Spleen (tissue), 11 donors: ENCODE measurements at regions not wholly inside any gene's neighbourhood (a gene's known extent, or its start where the extent isn't known, plus 50 kb on each side); places are given as distances from the start of the nearest gene placed in this dataset.

Experiments
- DNase-seq: peaks from one replicate; pipeline ENCODE4 v3.0.0-alpha.2; 2020
- H3K27ac ChIP-seq, 8 donors: fragments of 200-600 bp; sonication (generic) in 7 of 8; 1 replicate in 4 of 8; 2 replicates in 4 of 8; pipeline versions ENCODE4 v1.5.0 to v1.8.0; 2016 to 2021; ENCODE audit warnings: inconsistent platforms in 4 of 8, mild to moderate bottlenecking in 4 of 8, moderate library complexity in 1 of 8
- H3K27me3 ChIP-seq, 7 donors: fragments of 200-600 bp; sonication (generic) in 6 of 7; replicated peaks in 1 of 7; 1 replicate in 4 of 7; 2 replicates in 3 of 7; pipeline versions ENCODE4 v1.5.0 to v1.8.0; 2016 to 2021; ENCODE audit warnings: inconsistent platforms in 3 of 7, mild to moderate bottlenecking in 1 of 7
- H3K36me3 ChIP-seq, 6 donors: fragments of 200-600 bp; sonication (generic) in 5 of 6; 1 replicate in 4 of 6; 2 replicates in 2 of 6; pipeline versions ENCODE4 v1.5.0 to v1.8.0; 2016 to 2021; ENCODE audit warnings: inconsistent platforms in 2 of 6
- H3K4me1 ChIP-seq, 6 donors: fragments of 200-600 bp; sonication (generic) in 5 of 6; 1 replicate in 3 of 6; 2 replicates in 3 of 6; pipeline versions ENCODE4 v1.5.0 to v1.8.0; 2016 to 2021; ENCODE audit warnings: inconsistent platforms in 3 of 6
- H3K4me3 ChIP-seq, 8 donors: fragments of 200-600 bp; sonication (generic) in 7 of 8; 1 replicate in 4 of 8; 2 replicates in 4 of 8; pipeline versions ENCODE4 v1.5.0 to v1.8.0; 2016 to 2021; ENCODE audit warnings: inconsistent platforms in 4 of 8, mild to moderate bottlenecking in 4 of 8, moderate library complexity in 2 of 8
- H3K9me3 ChIP-seq, 8 donors: fragments of 200-600 bp; sonication (generic) in 7 of 8; 1 replicate in 4 of 8; 2 replicates in 4 of 8; pipeline versions ENCODE4 v1.5.0 to v1.8.0; 2016 to 2021; ENCODE audit warnings: inconsistent platforms in 4 of 8
- POLR2A ChIP-seq, 3 donors: fragments of 450-650 bp; IDR thresholded peaks; one replicate each; pipeline ENCODE4 v1.5.1; 2017; ENCODE audit warnings: antibody characterized with exemption in 3 of 3, mild to moderate bottlenecking in 1 of 3
- POLR2AphosphoS5 ChIP-seq, 3 donors: sonication (generic); formaldehyde crosslinking; IDR thresholded peaks; one replicate each; pipeline ENCODE4 v1.5.1; 2017; ENCODE audit warnings: antibody characterized with exemption in 3 of 3
- WGBS, 5 donors: extraction: QIAGEN DNeasy Blood & Tissue Kit in 3 of 5; methylation state at CpG; one replicate each; pipeline versions ENCODE4 v1.1.5 to v1.1.7; 2013 to 2018; 5-methylcytosine and 5-hydroxymethylcytosine counted together
- intact Hi-C: fragments of 100-400 bp; cut with DNase I; formaldehyde crosslinking; loops from one replicate; pipeline ENCODE4 v1.15.0; 2023; ENCODE audit warnings: low total_unique reads
- TF ChIP-seq, protein P1 (sequence below), 11 experiments: fragments of 200-600 bp in 7 of 11; fragments of 450-650 bp in 4 of 11; sonication (generic) in 4 of 11; IDR thresholded peaks in 8 of 11; conservative IDR thresholded peaks in 3 of 11; 1 replicate in 7 of 11; 2 replicates in 4 of 11; pipeline versions ENCODE4 v1.4.0 to v1.8.0; 2016 to 2021; ENCODE audit warnings: antibody characterized with exemption in 11 of 11, inconsistent platforms in 4 of 11, mild to moderate bottlenecking in 1 of 11
- donor health status: healthy with polysubstance abuse.
- donor health status: DM: no; HTN: no; CAD: no; lungs with moderate emphysema.
- donor health status: DM: no; HTN: no; CAD: no.
- donor health status: Bipolar disorder and iron deficiency.
- donor health status: healthy.
- donor health status: DM: no; HTN: no; CAD: no.
- donor health status: DM: yes; HTN: yes; CAD: no.

DNA sequence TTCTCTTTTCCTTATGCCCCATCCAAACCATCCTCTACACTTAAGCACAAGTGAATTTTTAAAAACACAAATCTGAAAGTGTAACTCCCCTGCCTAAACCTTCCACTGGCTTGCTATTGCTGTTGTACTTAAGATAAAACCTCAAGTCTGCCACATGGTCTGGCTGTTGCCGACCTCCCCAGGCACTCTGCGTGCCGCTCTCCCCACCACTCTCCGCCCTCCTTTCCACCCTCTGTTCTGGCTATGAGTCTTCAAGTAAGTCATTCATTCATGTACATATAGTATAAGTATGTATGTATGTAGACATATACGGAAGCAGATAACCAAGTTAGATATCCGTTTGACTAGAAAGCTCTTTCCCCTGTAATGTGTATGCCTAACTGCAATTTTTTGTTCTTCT, 94.7 kb upstream of the ANKRD55 start:
- no peak overlapping the region for H3K4me3 ChIP-seq
- TF ChIP-seq, protein P1, sequence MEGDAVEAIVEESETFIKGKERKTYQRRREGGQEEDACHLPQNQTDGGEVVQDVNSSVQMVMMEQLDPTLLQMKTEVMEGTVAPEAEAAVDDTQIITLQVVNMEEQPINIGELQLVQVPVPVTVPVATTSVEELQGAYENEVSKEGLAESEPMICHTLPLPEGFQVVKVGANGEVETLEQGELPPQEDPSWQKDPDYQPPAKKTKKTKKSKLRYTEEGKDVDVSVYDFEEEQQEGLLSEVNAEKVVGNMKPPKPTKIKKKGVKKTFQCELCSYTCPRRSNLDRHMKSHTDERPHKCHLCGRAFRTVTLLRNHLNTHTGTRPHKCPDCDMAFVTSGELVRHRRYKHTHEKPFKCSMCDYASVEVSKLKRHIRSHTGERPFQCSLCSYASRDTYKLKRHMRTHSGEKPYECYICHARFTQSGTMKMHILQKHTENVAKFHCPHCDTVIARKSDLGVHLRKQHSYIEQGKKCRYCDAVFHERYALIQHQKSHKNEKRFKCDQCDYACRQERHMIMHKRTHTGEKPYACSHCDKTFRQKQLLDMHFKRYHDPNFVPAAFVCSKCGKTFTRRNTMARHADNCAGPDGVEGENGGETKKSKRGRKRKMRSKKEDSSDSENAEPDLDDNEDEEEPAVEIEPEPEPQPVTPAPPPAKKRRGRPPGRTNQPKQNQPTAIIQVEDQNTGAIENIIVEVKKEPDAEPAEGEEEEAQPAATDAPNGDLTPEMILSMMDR (IDR thresholded peaks at IDR 0.05 in 8 of 11, conservative IDR thresholded peaks at IDR 0.05 in 3 of 11) = no peak
- peak in 1 of 3 donors; percentile 12 for TF ChIP-seq POLR2AphosphoS5 (IDR thresholded peaks at IDR 0.05)
- no peak for TF ChIP-seq POLR2A (IDR thresholded peaks at IDR 0.05)
- WGBS, 5 donors = 30 to 59% (median 46%) methylated on average over 6 of the region's 6 CpGs

DNA sequence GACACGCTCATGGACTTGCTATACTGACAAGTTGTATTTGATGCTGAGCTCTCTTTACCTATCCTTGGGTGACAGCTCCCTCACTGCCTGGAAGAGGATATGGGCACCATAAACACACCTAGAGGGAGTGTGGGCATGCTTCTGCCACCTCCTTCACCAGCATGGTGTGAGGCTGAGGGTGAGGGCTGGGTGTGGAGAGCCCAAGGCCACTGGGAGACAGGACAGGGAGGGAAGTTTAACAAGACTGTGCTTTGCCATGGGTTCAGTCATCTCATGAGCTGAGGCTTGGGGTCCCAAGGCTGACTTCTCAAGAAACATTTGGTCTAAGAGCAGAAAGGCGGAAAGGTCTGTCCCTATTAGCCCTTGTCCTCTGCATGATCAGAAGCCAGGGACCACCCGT, 93.6 kb upstream of the ANKRD55 start:
- no peak overlapping the region for H3K4me3 ChIP-seq
- intact Hi-C loops = no loop called here
- no peaks in the 10 kb centered on the region for H3K27me3 ChIP-seq
- WGBS, 5 donors = 90 to 97% (median 94%) methylated on average over 3 of the region's 3 CpGs
- H3K9me3 ChIP-seq = no peaks in the 10 kb centered on the region
- no peak for TF ChIP-seq POLR2AphosphoS5 (IDR thresholded peaks at IDR 0.05)
- no peak for TF ChIP-seq POLR2A (IDR thresholded peaks at IDR 0.05)
- TF ChIP-seq, protein P1 (IDR thresholded peaks at IDR 0.05 in 8 of 11, conservative IDR thresholded peaks at IDR 0.05 in 3 of 11) = no peak
- DNase-seq = no peak
- H3K27ac ChIP-seq = no peak overlapping the region
- H3K4me1 ChIP-seq = peaks cover 7 to 50% (median 26%) of the 10 kb centered on the region in 6 donors
- no peaks in the 10 kb centered on the region for H3K36me3 ChIP-seq

More for the DNA sequence above, 94.7 kb upstream of the ANKRD55 start:
- no peak for DNase-seq
- no peaks in the 10 kb centered on the region for H3K9me3 ChIP-seq
- peak overlapping the region in 3 of 8 donors; percentile 1 to 6 (median 3) for H3K27ac ChIP-seq
- H3K27me3 ChIP-seq = no peaks in the 10 kb centered on the region
- intact Hi-C loops = no loop called here
- H3K36me3 ChIP-seq = no peaks in the 10 kb centered on the region
- H3K4me1 ChIP-seq = peaks cover 7 to 50% (median 26%) of the 10 kb centered on the region in 6 donors

DNA sequence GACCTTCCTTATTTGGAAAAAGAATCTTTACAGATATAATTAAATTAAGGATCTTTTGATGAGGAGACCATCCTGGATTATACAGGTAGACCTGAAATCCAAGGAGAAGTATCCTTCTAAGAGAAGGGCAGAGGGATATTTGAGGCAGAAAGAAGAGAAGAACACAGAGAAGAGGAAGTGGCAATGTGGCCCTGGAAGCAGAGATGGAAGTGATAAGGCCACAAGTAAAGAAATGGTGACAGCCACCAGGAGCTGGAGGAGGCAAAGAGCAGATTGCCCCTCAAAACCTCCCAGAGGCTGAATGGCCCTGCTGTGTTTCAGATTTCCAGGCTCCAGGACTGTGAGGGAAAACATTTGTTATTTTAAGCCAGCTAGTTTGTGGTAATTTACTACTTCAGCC, 93.0 kb upstream of the ANKRD55 start:
- Histone ChIP-seq H3K36me3 (no peaks in the 10 kb centered on the region), H3K27ac (no peak overlapping the region), H3K27me3 (no peaks in the 10 kb centered on the region), H3K4me1 (peaks cover 7 to 50% (median 26%) of the 10 kb centered on the region in 6 donors), H3K9me3 (no peaks in the 10 kb centered on the region), H3K4me3 (no peak overlapping the region)
- intact Hi-C loops = no loop called here
- TF ChIP-seq POLR2A (IDR thresholded peaks at IDR 0.05) (no peak), POLR2AphosphoS5 (IDR thresholded peaks at IDR 0.05) (no peak)
- TF ChIP-seq, protein P1 (IDR thresholded peaks at IDR 0.05 in 8 of 11, conservative IDR thresholded peaks at IDR 0.05 in 3 of 11) = no peak
- no peak for DNase-seq

DNA sequence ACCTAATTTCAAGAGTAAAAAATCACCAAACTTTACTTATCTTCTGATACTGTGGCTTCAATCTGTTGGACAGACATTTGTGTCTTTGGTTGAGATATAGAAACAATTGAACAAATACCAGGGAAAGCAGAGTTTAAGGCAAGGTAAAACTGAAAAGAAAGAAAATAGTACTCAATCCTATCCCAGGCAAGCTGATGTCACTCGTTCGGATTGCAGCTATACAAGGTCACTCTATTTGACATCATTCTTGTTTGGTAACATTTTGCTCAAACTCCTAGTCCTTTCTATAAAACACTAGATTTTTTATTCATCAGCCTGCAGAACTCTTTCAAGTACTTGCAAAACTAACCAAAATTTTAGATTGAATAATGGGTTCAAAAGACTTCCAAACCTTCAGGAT, 91.9 kb upstream of the ANKRD55 start:
- Histone ChIP-seq H3K27ac (no peak overlapping the region), H3K9me3 (no peaks in the 10 kb centered on the region), H3K4me3 (no peak overlapping the region), H3K4me1 (peaks cover 7 to 39% (median 26%) of the 10 kb centered on the region in 6 donors), H3K27me3 (no peaks in the 10 kb centered on the region), H3K36me3 (no peaks in the 10 kb centered on the region)
- TF ChIP-seq, protein P1 (IDR thresholded peaks at IDR 0.05 in 8 of 11, conservative IDR thresholded peaks at IDR 0.05 in 3 of 11) = no peak
- TF ChIP-seq POLR2AphosphoS5 (IDR thresholded peaks at IDR 0.05) = no peak
- no peak for TF ChIP-seq POLR2A (IDR thresholded peaks at IDR 0.05)
- intact Hi-C loops = no loop called here
- WGBS, 5 donors = 71 to 92% (median 88%) methylated on average over 2 of the region's 2 CpGs
- DNase-seq = no peak
